ENCODE measurements at regions not wholly inside any gene's neighbourhood (a gene's known extent, or its start where the extent isn't known, plus 50 kb on each side); places are given as distances from the start of the nearest gene placed in this dataset.

GRCh38 chr4:75142382-75142781, 209.5 kb downstream of the PARM1 start:
- no peak for TF ChIP-seq CTCF (IDR thresholded peaks at IDR 0.05)
- TF ChIP-seq ZFX (IDR thresholded peaks at IDR 0.05; ENCODE audit: borderline replicate concordance) = no peak
